ENCODE measurements at regions not wholly inside any gene's neighbourhood (a gene's known extent, or its start where the extent isn't known, plus 50 kb on each side); places are given as distances from the start of the nearest gene placed in this dataset.
"Not testable (repeated sequence)": the region's sequence is repeated elsewhere in the genome, so short reads cannot be mapped to it uniquely, and the experiment has no call there.

DNA sequence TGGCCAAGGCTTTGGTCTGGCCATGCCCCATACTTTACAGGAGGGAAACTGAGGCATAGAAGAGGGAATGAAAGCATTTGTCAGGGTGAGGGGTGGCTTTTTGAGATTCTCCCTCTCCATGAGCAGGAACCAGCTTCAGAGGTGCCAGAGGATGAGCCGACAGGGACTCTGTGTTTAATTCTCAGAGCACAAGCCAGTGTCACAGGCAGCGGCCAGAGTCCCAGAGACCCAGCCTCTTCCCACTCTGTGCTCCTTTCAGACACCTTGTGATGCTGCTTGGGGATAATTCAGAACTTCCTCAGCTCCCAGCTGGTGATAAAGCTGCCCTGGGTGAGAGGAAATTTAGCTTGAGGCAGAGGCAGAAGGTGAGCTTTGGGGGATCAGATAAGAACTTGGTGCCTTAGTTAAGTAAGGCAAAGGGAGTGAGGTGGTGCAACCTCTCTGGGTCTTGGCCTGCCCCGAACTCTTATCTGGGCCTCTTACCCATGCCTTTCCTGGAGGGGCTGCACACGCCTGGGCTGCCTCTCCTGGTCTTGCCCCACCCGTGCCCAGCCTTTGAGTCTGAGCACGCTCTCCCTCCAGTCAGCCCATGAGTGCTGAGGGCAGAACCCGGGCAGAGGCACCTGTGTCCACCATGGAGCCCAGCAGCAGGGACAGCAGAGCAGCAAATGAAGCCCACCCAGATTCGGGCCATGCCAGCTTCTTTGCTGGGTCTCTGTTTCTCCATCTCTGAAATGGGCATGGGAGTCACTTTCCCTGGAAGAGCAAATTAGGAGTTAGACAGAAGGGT, 175.6 kb upstream of the C1orf174 start:
- Histone ChIP-seq H3K27me3 (ENCODE audit: low read depth, low read length) (no peaks in the 10 kb centered on the region), H3K4me1 (ENCODE audit: control insufficient read depth in 1 of 2, insufficient read depth in 2 of 2, low read length in 2 of 2) (no peaks in the 10 kb centered on the region), H3K27ac (ENCODE audit: low read length) (no peak overlapping the region), H3K36me3 (ENCODE audit: control insufficient read depth in 1 of 2, insufficient read depth in 2 of 2, low read length in 2 of 2) (no peaks in the 10 kb centered on the region), H3K9me3 (ENCODE audit: control insufficient read depth in 1 of 2, low read length in 2 of 2) (no peaks in the 10 kb centered on the region), H3K4me3 (ENCODE audit: low read depth in 1 of 2, low read length in 2 of 2) (no peak overlapping the region)

DNA sequence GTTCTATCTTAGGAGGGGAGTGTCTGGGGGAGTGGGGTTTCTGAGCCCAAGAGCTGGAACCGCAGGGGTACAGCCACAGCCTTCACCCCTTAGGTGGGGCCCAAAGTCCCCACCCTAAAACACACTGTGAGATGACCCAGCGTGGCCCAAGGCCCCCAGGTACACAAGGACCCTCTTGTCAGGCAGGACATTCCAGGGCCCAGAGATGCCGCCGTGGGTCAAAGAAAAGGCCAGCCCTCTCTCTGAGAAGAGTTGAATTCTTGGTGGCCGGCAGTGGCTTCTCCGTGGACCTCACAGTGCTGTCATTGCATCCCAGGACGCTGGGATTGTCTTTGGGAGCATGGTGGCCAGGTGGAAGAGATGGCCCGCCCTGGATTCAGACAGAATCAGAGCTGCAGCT, 176.3 kb upstream of the C1orf174 start:
- no peak overlapping the region for H3K27ac ChIP-seq (ENCODE audit: low read length)
- H3K27me3 ChIP-seq (ENCODE audit: low read depth, low read length), result no peaks in the 10 kb centered on the region
- no peaks in the 10 kb centered on the region for H3K4me1 ChIP-seq (ENCODE audit: control insufficient read depth in 1 of 2, insufficient read depth in 2 of 2, low read length in 2 of 2)
- H3K36me3 ChIP-seq (ENCODE audit: control insufficient read depth in 1 of 2, insufficient read depth in 2 of 2, low read length in 2 of 2), result no peaks in the 10 kb centered on the region
- peaks cover 0 to 2% of the 10 kb centered on the region in 2 donors for H3K9me3 ChIP-seq (ENCODE audit: control insufficient read depth in 1 of 2, low read length in 2 of 2)
- H3K4me3 ChIP-seq (ENCODE audit: low read depth in 1 of 2, low read length in 2 of 2), result no peak overlapping the region

DNA sequence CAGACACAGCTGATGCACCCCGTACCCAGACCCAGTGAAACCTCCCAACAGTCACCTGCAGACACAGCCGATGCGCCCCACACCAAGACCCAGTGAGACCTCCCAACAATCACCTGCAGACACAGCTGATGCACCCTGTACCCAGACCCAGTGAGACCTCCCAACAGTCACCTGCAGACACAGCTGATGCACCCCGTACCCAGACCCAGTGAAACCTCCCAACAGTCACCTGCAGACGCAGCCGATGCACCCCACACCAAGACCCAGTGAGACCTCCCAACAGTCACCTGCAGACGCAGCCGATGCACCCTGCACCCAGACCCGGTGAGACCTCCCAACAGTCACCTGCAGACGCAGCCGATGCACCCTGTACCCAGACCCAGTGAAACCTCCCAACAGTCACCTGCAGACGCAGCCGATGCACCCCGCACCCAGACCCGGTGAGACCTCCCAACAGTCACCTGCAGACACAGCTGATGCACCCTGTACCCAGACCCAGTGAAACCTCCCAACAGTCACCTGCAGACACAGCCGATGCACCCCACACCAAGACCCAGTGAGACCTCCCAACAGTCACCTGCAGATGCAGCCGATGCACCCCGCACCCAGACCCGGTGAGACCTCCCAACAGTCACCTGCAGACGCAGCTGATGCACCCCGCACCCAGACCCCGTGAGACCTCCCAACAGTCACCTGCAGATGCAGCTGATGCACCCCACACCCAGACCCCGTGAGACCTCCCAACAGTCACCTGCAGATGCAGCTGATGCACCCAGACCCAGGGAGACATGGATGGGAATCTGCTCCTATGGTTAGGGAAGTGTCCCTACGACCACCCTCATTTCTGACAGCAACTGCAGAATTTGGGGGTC, 178.3 kb upstream of the C1orf174 start:
- H3K36me3 ChIP-seq (ENCODE audit: control insufficient read depth in 1 of 2, insufficient read depth in 2 of 2, low read length in 2 of 2); H3K9me3 ChIP-seq (ENCODE audit: control insufficient read depth in 1 of 2, low read length in 2 of 2); H3K4me1 ChIP-seq (ENCODE audit: control insufficient read depth in 1 of 2, insufficient read depth in 2 of 2, low read length in 2 of 2); H3K4me3 ChIP-seq (ENCODE audit: low read depth in 1 of 2, low read length in 2 of 2); H3K27ac ChIP-seq (ENCODE audit: low read length); H3K27me3 ChIP-seq (ENCODE audit: low read depth, low read length): not testable (repeated sequence)

DNA sequence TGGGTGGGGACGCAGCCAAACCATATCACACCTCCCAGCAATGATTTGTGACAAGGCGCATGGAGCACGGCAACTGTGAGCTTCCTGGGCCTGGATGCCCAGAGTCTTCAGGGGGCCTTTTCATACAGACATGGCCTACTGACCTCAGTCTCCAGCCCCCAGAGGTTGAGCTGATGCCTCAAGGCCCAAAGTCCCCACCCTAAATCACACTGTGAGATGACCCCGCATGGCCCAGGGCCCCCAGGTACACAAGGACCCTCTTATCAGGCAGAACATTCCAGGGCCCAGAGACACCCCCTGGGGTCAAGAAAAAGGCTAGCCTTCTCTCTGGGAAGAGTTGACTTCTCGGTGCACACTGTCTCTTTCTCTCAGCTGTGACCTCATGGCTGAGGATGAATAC, 179.7 kb upstream of the C1orf174 start:
- Histone ChIP-seq H3K36me3 (ENCODE audit: control insufficient read depth in 1 of 2, insufficient read depth in 2 of 2, low read length in 2 of 2) (no peaks in the 10 kb centered on the region), H3K27ac (ENCODE audit: low read length) (no peak overlapping the region), H3K27me3 (ENCODE audit: low read depth, low read length) (no peaks in the 10 kb centered on the region), H3K4me1 (ENCODE audit: control insufficient read depth in 1 of 2, insufficient read depth in 2 of 2, low read length in 2 of 2) (peaks cover 0 to 3% of the 10 kb centered on the region in 2 donors), H3K9me3 (ENCODE audit: control insufficient read depth in 1 of 2, low read length in 2 of 2) (peaks cover 0 to 3% of the 10 kb centered on the region in 2 donors), H3K4me3 (ENCODE audit: low read depth in 1 of 2, low read length in 2 of 2) (no peak overlapping the region)

DNA sequence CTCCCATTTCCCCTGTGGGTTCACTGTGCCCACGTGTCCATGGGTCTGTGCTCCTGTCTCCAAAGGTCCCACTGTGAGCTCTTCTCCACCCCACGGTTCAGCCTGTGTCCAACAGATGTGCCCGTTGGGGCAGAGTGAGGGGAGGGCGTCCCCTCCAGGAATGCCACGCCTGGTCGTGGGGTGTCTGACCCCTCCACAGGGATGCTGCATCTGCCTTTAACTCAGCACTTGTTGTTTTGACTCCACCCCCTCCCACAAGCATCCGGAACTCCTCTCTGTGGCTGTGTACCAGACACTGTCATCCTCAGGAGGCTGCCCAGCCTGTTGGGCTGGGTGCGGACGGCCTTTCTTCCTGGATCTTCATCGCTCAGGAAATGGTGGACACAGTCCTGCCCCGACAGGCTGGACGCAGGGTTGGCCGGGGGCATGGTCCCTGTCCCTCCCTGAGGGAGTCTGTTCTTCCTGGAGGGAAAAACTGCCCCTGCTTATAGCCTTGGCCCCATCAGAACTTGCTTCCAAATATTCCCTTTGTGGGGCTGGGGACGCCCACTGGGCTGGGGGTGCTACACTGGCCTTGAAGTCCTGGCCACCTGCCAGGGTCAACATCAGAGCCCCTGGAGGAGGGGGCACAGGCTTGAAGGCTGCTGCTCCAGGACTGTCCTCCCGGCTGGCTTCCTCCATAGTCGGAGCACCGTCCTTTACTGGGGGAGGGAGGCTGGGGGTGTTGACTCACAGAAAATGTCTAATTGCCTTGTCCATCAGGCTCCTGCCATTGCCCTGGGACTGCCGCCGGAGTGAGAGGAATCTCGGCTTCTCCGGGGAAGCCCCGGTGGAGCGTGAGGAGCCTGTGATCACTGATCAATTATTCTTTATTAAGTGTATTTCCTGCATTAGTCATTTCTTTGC, 182.0 kb upstream of the C1orf174 start:
- H3K27me3 ChIP-seq (ENCODE audit: low read depth, low read length), result no peaks in the 10 kb centered on the region
- no peak overlapping the region for H3K27ac ChIP-seq (ENCODE audit: low read length)
- no peak overlapping the region for H3K4me3 ChIP-seq (ENCODE audit: low read depth in 1 of 2, low read length in 2 of 2)

DNA sequence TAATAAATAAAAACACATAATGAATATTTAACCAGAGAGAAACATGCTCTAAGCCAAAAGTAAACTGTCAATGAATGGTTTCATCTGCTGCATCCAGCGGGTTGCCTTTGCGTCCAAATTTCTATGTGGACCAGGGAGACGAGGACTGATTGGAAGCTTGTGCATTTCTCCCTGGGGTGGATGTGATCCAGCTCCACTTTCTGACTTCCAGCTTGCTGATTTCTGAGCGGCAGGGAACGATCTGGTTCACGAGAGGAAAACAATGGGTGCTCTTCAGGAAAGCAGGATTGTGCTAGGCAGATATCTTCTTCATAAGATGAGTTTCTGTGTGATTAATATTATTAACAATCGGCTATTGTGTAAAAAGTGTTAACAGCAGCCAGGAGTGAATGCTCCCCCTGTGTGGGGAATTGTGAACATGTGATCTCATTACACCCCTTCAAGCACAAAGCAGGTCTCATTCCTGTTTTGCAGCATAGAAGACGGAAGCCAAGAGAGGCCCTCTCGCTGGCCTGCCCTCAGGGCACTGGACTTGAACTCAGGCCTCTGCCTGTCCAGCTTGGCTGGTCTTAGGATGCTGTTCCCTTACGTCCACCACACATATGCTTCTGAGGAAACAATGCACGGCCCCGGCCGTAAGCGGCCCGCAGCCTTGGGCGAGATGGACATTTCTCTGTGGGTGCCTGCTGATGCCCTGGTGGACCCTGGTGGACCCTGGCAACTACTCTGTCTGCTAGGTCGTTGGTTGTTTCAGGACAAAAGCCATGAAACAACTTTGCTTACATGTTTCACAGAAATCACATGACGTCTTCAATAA, 183.4 kb upstream of the C1orf174 start:
- peaks cover 0 to 3% of the 10 kb centered on the region in 2 donors for H3K4me1 ChIP-seq (ENCODE audit: control insufficient read depth in 1 of 2, insufficient read depth in 2 of 2, low read length in 2 of 2)
- peaks cover 0 to 3% of the 10 kb centered on the region in 2 donors for H3K9me3 ChIP-seq (ENCODE audit: control insufficient read depth in 1 of 2, low read length in 2 of 2)
- no peak overlapping the region for H3K4me3 ChIP-seq (ENCODE audit: low read depth in 1 of 2, low read length in 2 of 2)
- no peaks in the 10 kb centered on the region for H3K36me3 ChIP-seq (ENCODE audit: control insufficient read depth in 1 of 2, insufficient read depth in 2 of 2, low read length in 2 of 2)
- no peak overlapping the region for H3K27ac ChIP-seq (ENCODE audit: low read length)
- H3K27me3 ChIP-seq (ENCODE audit: low read depth, low read length), result no peaks in the 10 kb centered on the region

More for the DNA sequence above, 182.0 kb upstream of the C1orf174 start:
- Histone ChIP-seq H3K36me3 (ENCODE audit: control insufficient read depth in 1 of 2, insufficient read depth in 2 of 2, low read length in 2 of 2) (no peaks in the 10 kb centered on the region), H3K4me1 (ENCODE audit: control insufficient read depth in 1 of 2, insufficient read depth in 2 of 2, low read length in 2 of 2) (peaks cover 0 to 3% of the 10 kb centered on the region in 2 donors), H3K9me3 (ENCODE audit: control insufficient read depth in 1 of 2, low read length in 2 of 2) (peaks cover 0 to 3% of the 10 kb centered on the region in 2 donors)

DNA sequence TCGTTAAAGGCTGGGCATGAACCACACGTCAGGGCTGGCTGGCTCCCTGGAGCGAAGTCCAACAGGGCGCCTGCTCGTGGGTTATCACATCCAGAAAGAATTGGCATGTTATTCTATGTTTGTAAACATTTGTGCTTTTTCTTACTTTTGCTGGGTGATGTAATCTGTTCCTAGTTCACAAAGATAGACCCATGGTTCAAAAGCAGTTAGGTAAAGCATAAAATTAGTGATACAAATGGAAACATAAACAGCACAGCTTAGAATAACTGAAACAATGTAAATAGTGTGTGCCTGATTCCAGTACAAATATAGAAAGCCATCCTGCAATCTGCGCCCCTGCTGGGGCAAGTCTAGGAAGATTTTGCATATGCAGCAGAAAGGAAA, 184.0 kb upstream of the C1orf174 start:
- H3K4me1 ChIP-seq (ENCODE audit: control insufficient read depth in 1 of 2, insufficient read depth in 2 of 2, low read length in 2 of 2), result peaks cover 0 to 3% of the 10 kb centered on the region in 2 donors
- no peaks in the 10 kb centered on the region for H3K36me3 ChIP-seq (ENCODE audit: control insufficient read depth in 1 of 2, insufficient read depth in 2 of 2, low read length in 2 of 2)
- H3K27me3 ChIP-seq (ENCODE audit: low read depth, low read length), result no peaks in the 10 kb centered on the region
- peaks cover 0 to 3% of the 10 kb centered on the region in 2 donors for H3K9me3 ChIP-seq (ENCODE audit: control insufficient read depth in 1 of 2, low read length in 2 of 2)
- H3K4me3 ChIP-seq (ENCODE audit: low read depth in 1 of 2, low read length in 2 of 2), result no peak overlapping the region
- no peak overlapping the region for H3K27ac ChIP-seq (ENCODE audit: low read length)

DNA sequence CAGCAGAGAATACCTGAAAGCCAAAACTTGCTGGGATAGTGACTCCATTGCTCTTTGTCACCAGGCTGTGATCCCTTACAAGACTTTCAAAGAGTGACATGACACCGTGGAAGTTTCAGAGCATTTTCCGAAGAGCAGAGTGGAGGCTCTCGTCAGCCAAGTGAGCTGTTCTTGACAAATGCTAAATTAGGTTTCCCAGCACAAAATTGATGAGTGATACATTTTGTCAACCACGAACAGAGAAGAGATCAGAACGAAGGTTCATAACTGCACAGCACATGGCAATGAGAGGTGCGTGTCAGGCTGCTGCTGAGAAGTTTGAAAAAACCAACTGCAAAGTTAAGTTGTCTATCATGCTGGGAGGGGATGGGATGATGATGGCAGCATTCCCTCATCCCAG, 184.4 kb upstream of the C1orf174 start:
- H3K27ac ChIP-seq (ENCODE audit: low read length), result no peak overlapping the region
- peaks cover 0 to 3% of the 10 kb centered on the region in 2 donors for H3K4me1 ChIP-seq (ENCODE audit: control insufficient read depth in 1 of 2, insufficient read depth in 2 of 2, low read length in 2 of 2)
- H3K36me3 ChIP-seq (ENCODE audit: control insufficient read depth in 1 of 2, insufficient read depth in 2 of 2, low read length in 2 of 2), result no peaks in the 10 kb centered on the region
- no peaks in the 10 kb centered on the region for H3K27me3 ChIP-seq (ENCODE audit: low read depth, low read length)
- no peak overlapping the region for H3K4me3 ChIP-seq (ENCODE audit: low read depth in 1 of 2, low read length in 2 of 2)
- peaks cover 0 to 3% of the 10 kb centered on the region in 2 donors for H3K9me3 ChIP-seq (ENCODE audit: control insufficient read depth in 1 of 2, low read length in 2 of 2)

DNA sequence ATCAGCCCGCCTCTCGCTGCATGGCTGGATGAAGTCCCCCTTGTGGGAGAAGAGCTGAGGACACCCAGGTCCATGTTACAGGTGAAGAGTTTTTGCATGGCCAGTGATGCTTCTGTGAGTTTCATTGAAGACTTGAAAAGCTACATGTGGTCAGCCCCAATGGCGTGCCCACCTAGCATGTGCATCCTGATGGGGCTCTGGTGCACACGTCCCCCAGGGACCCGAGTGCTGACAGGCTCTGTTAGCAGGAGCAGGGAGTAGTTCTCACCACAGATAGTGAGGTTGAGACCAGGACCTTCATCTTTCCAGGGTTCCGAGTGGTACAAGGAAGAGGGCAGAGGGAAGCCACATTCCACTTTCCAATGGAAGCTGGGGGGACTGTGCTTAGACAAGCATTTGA, 184.8 kb upstream of the C1orf174 start:
- H3K27ac ChIP-seq (ENCODE audit: low read length), result no peak overlapping the region
- no peak overlapping the region for H3K4me3 ChIP-seq (ENCODE audit: low read depth in 1 of 2, low read length in 2 of 2)
- no peaks in the 10 kb centered on the region for H3K27me3 ChIP-seq (ENCODE audit: low read depth, low read length)
- no peaks in the 10 kb centered on the region for H3K36me3 ChIP-seq (ENCODE audit: control insufficient read depth in 1 of 2, insufficient read depth in 2 of 2, low read length in 2 of 2)
- peaks cover 0 to 3% of the 10 kb centered on the region in 2 donors for H3K4me1 ChIP-seq (ENCODE audit: control insufficient read depth in 1 of 2, insufficient read depth in 2 of 2, low read length in 2 of 2)
- peaks cover 0 to 3% of the 10 kb centered on the region in 2 donors for H3K9me3 ChIP-seq (ENCODE audit: control insufficient read depth in 1 of 2, low read length in 2 of 2)

DNA sequence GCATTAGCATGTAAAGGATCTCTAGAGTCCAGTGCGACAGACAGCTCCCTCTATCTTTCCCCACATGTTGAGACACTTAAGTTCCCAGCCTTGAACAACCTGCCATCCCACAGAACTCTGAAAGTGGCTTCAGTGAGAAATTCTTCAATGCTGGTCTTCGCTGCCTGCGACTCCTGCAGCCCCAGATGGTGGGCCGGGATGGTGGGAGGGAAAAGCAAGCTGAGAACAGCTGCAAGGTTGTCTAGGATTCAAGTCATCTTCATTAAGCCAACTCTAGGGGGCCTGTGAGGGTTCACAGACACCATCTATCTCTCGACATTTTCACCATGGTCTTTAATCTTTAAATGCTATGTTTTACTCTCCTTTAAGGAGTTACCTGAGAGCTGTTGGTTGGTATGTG, 185.5 kb upstream of the C1orf174 start:
- Histone ChIP-seq H3K4me3 (ENCODE audit: low read depth in 1 of 2, low read length in 2 of 2) (no peak overlapping the region), H3K27me3 (ENCODE audit: low read depth, low read length) (no peaks in the 10 kb centered on the region), H3K9me3 (ENCODE audit: control insufficient read depth in 1 of 2, low read length in 2 of 2) (peaks cover 0 to 3% of the 10 kb centered on the region in 2 donors), H3K4me1 (ENCODE audit: control insufficient read depth in 1 of 2, insufficient read depth in 2 of 2, low read length in 2 of 2) (peaks cover 0 to 3% of the 10 kb centered on the region in 2 donors), H3K36me3 (ENCODE audit: control insufficient read depth in 1 of 2, insufficient read depth in 2 of 2, low read length in 2 of 2) (no peaks in the 10 kb centered on the region), H3K27ac (ENCODE audit: low read length) (no peak overlapping the region)

Measured in muscle layer of duodenum (tissue), 2 donors.